ENCODE measurements at regions not wholly inside any gene's neighbourhood (a gene's known extent, or its start where the extent isn't known, plus 50 kb on each side); places are given as distances from the start of the nearest gene placed in this dataset.

DNA sequence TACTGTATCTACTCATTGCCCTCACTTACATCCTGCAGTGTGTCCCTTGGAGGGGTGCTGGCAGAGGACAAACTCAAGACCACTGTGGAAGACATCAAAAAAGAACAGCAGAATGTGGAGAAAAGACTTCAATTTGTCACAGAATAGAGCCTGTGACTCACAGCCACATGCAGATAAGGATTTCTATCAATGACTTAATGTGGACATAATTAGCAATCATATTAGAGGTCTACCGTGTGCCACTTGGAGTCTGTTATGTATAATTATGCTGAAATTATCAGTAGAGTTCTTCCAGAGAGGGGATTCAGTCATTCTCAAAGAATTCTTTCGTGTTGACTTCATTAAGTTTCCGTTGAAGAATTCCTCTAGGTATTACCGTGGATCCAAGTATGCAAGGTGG lies 473.5 kb downstream of the MIAT start:
- Histone ChIP-seq H3K36me3 (replicated peaks; ENCODE audit: insufficient read depth, low read length) (no peaks in the 10 kb centered on the region), H3F3A (ENCODE audit: insufficient read depth, low read length) (no peaks in the 10 kb centered on the region), H3K27me3 (replicated peaks; ENCODE audit: insufficient read depth, low read length) (peaks cover 96% of the 10 kb centered on the region), H2AFZ (ENCODE audit: low read length) (no peak overlapping the region), H3K79me2 (ENCODE audit: low read length) (no peaks in the 10 kb centered on the region), H3K9ac (ENCODE audit: low read length) (no peak overlapping the region), H3K9me3 (replicated peaks; ENCODE audit: insufficient read depth, low read length) (no peaks in the 10 kb centered on the region), H3K9me2 (replicated peaks; ENCODE audit: insufficient read depth, low read length) (no peaks in the 10 kb centered on the region), H3K4me2 (ENCODE audit: low read depth, low read length) (no peak overlapping the region), H3K4me3 (ENCODE audit: low read length) (no peak overlapping the region), H3K4me1 (ENCODE audit: low read length) (no peaks in the 10 kb centered on the region), H3K27ac (ENCODE audit: low read length) (no peak overlapping the region), H4K20me1 (ENCODE audit: insufficient read depth, low read length) (no peaks in the 10 kb centered on the region)
- no peak for DNase-seq
- TF ChIP-seq EZH2phosphoT487 (IDR thresholded peaks at IDR 0.05; ENCODE audit: low read length) (no peak), EZH2 (optimal IDR thresholded peaks at IDR 0.05; ENCODE audit: low read depth, low read length) (no peak), CTCF (IDR thresholded peaks at IDR 0.05; ENCODE audit: low read length) (no peak)

GRCh38 chr22:27131346-27131745 lies 474.0 kb downstream of the MIAT start:
- Histone ChIP-seq H3K9me3 (replicated peaks; ENCODE audit: insufficient read depth, low read length) (no peaks in the 10 kb centered on the region), H3K4me1 (ENCODE audit: low read length) (no peaks in the 10 kb centered on the region), H3K4me2 (ENCODE audit: low read depth, low read length) (no peak overlapping the region), H3K27me3 (replicated peaks; ENCODE audit: insufficient read depth, low read length) (peaks cover 96% of the 10 kb centered on the region), H3K36me3 (replicated peaks; ENCODE audit: insufficient read depth, low read length) (no peaks in the 10 kb centered on the region), H3K4me3 (ENCODE audit: low read length) (no peak overlapping the region), H4K20me1 (ENCODE audit: insufficient read depth, low read length) (no peaks in the 10 kb centered on the region), H3K27ac (ENCODE audit: low read length) (no peak overlapping the region), H3K79me2 (ENCODE audit: low read length) (no peaks in the 10 kb centered on the region), H3K9me2 (replicated peaks; ENCODE audit: insufficient read depth, low read length) (no peaks in the 10 kb centered on the region), H3K9ac (ENCODE audit: low read length) (no peak overlapping the region), H3F3A (ENCODE audit: insufficient read depth, low read length) (no peaks in the 10 kb centered on the region), H2AFZ (ENCODE audit: low read length) (no peak overlapping the region)
- no peak for DNase-seq
- TF ChIP-seq CTCF (IDR thresholded peaks at IDR 0.05; ENCODE audit: low read length), result no peak
- TF ChIP-seq EZH2 (optimal IDR thresholded peaks at IDR 0.05; ENCODE audit: low read depth, low read length), result no peak
- no peak for TF ChIP-seq EZH2phosphoT487 (IDR thresholded peaks at IDR 0.05; ENCODE audit: low read length)

- Histone ChIP-seq H3K9ac (ENCODE audit: low read length) (no peak overlapping the region), H3F3A (ENCODE audit: insufficient read depth, low read length) (no peaks in the 10 kb centered on the region), H4K20me1 (ENCODE audit: insufficient read depth, low read length) (no peaks in the 10 kb centered on the region), H3K27ac (ENCODE audit: low read length) (no peak overlapping the region), H3K9me2 (replicated peaks; ENCODE audit: insufficient read depth, low read length) (no peaks in the 10 kb centered on the region), H3K4me3 (ENCODE audit: low read length) (no peak overlapping the region), H3K4me1 (ENCODE audit: low read length) (no peaks in the 10 kb centered on the region), H3K9me3 (replicated peaks; ENCODE audit: insufficient read depth, low read length) (no peaks in the 10 kb centered on the region), H2AFZ (ENCODE audit: low read length) (no peak overlapping the region), H3K27me3 (replicated peaks; ENCODE audit: insufficient read depth, low read length) (peaks cover 96% of the 10 kb centered on the region), H3K4me2 (ENCODE audit: low read depth, low read length) (no peak overlapping the region), H3K79me2 (ENCODE audit: low read length) (no peaks in the 10 kb centered on the region), H3K36me3 (replicated peaks; ENCODE audit: insufficient read depth, low read length) (no peaks in the 10 kb centered on the region)
- TF ChIP-seq EZH2 (optimal IDR thresholded peaks at IDR 0.05; ENCODE audit: low read depth, low read length), result no peak
- TF ChIP-seq EZH2phosphoT487 (IDR thresholded peaks at IDR 0.05; ENCODE audit: low read length), result no peak
- TF ChIP-seq CTCF (IDR thresholded peaks at IDR 0.05; ENCODE audit: low read length), result no peak
- no peak for DNase-seq
These were observed 475.0 kb downstream of the MIAT start for GRCh38 chr22:27132400-27132799.

Data from MM.1S (cell line).